IMR-90 (cell line): ENCODE measurements at regions not wholly inside any gene's neighbourhood (a gene's known extent, or its start where the extent isn't known, plus 50 kb on each side); places are given as distances from the start of the nearest gene placed in this dataset.

Experiments
- ATAC-seq: fragments of 200-7000 bp; cut with Tn5 transposase; 2 replicates; pipeline ENCODE4 v1.9.1; 2020; ENCODE audit warnings: low read depth, mild to moderate bottlenecking, moderate library complexity
- BruUV-seq: library from RNA; stranded (reverse); fragments of 400-500 nt; replicated peaks from 2 replicates; lab custom pipeline; 2021; lab: Mats Ljungman, UMichigan
- CTCF ChIA-PET: fragments of 300-600 bp; formaldehyde crosslinking; extraction: SDS; loops from one replicate; lab custom pipeline; 2021; ENCODE audit warnings: antibody characterized with exemption; lab: Yijun Ruan, JAX
- POLR2A ChIA-PET: fragments of 300-600 bp; sonication (Branson Sonifier 250); formaldehyde crosslinking; loops from one replicate; lab custom pipeline; 2022; ENCODE audit warnings: antibody characterized with exemption; ENCODE audit not compliant: unreplicated experiment; lab: Charles Lee
- DNase-seq: peaks from one replicate; pipeline ENCODE4 v3.0.0; 2013
- H2AFZ ChIP-seq: replicated peaks from 2 replicates; pipeline ENCODE3; 2013; ENCODE audit warnings: low read length, mild to moderate bottlenecking; ENCODE audit not compliant: poor library complexity
- H2AK5ac ChIP-seq: 2 replicates; pipeline ENCODE4 v1.6.1; 2013; ENCODE audit warnings: low read depth, low read length, inconsistent platforms
- H2AK9ac ChIP-seq: replicated peaks from 2 replicates; pipeline ENCODE3; 2013; ENCODE audit warnings: mild to moderate bottlenecking, low read depth, low read length, moderate library complexity; ENCODE audit not compliant: poor library complexity
- H2BK120ac ChIP-seq: 2 replicates; pipeline ENCODE4 v1.6.1; 2013; ENCODE audit warnings: low read depth, low read length, inconsistent platforms
- H2BK15ac ChIP-seq: 3 replicates; pipeline ENCODE4 v1.6.1; 2013; ENCODE audit warnings: low read depth, low read length, inconsistent platforms
- H2BK20ac ChIP-seq: 2 replicates; pipeline ENCODE4 v1.6.1; 2013; ENCODE audit warnings: low read depth, mild to moderate bottlenecking, inconsistent platforms, low read length, moderate library complexity
- H2BK5ac ChIP-seq: 2 replicates; pipeline ENCODE4 v1.6.1; 2013; ENCODE audit warnings: mild to moderate bottlenecking, low read depth, low read length, inconsistent platforms; ENCODE audit not compliant: poor library complexity, severe bottlenecking
- H3K14ac ChIP-seq: replicated peaks from 2 replicates; pipeline ENCODE4 v1.6.1; 2013; ENCODE audit warnings: low read depth, low read length, inconsistent platforms
- H3K18ac ChIP-seq: 2 replicates; pipeline ENCODE4 v1.6.1; 2013; ENCODE audit warnings: low read depth, low read length, control low read depth
- H3K23ac ChIP-seq: 2 replicates; pipeline ENCODE4 v1.6.1; 2013; ENCODE audit warnings: low read depth, low read length, inconsistent platforms
- H3K27ac ChIP-seq: 2 replicates; pipeline ENCODE4 v1.5.1; 2013; ENCODE audit warnings: mild to moderate bottlenecking, control low read depth, low read length; ENCODE audit not compliant: insufficient read depth
- H3K27me3 ChIP-seq: 2 replicates; pipeline ENCODE4 v1.6.1; 2013; ENCODE audit warnings: low read length; ENCODE audit not compliant: control insufficient read depth, insufficient read depth
- H3K36me3 ChIP-seq: 2 replicates; pipeline ENCODE4 v1.6.1; 2013; ENCODE audit warnings: low read length, mixed read lengths; ENCODE audit not compliant: control insufficient read depth, insufficient read depth
- H3K4ac ChIP-seq: 2 replicates; pipeline ENCODE4 v1.6.1; 2013; ENCODE audit warnings: low read depth, low read length, inconsistent platforms
- H3K4me1 ChIP-seq: 2 replicates; pipeline ENCODE4 v1.6.1; 2013; ENCODE audit warnings: low read length, mixed read lengths; ENCODE audit not compliant: control insufficient read depth, insufficient read depth
- H3K4me2 ChIP-seq: 2 replicates; pipeline ENCODE4 v1.6.1; 2013; ENCODE audit warnings: low read depth, mild to moderate bottlenecking, control low read depth, low read length, moderate library complexity
- H3K4me3 ChIP-seq: 2 replicates; pipeline ENCODE4 v1.5.1; 2013; ENCODE audit warnings: low read depth, mild to moderate bottlenecking, control low read depth, low read length, moderate library complexity; ENCODE audit not compliant: insufficient read depth
- H3K56ac ChIP-seq: 2 replicates; pipeline ENCODE4 v1.6.1; 2013; ENCODE audit warnings: low read length, inconsistent platforms; ENCODE audit not compliant: insufficient read depth; ENCODE audit errors: extremely low read depth
- H3K79me1 ChIP-seq, 2 experiments: 2 replicates each; pipeline ENCODE4 v1.6.1; 2013; ENCODE audit warnings: low read length in 2 of 2, inconsistent platforms in 1 of 2, low read depth in 1 of 2
- H3K9ac ChIP-seq: 2 replicates; pipeline ENCODE4 v1.6.1; 2013; ENCODE audit warnings: low read depth, low read length, control low read depth
- H3K9me1 ChIP-seq: 2 replicates; pipeline ENCODE4 v1.6.1; 2013; ENCODE audit warnings: low read length, inconsistent platforms; ENCODE audit not compliant: insufficient read depth
- H3K9me3 ChIP-seq: 2 replicates; pipeline ENCODE4 v1.6.1; 2013; ENCODE audit warnings: low read length; ENCODE audit not compliant: control insufficient read depth, insufficient read depth
- H4K20me1 ChIP-seq: 2 replicates; pipeline ENCODE4 v1.6.1; 2013; ENCODE audit warnings: low read length, inconsistent platforms; ENCODE audit not compliant: insufficient read depth
- H4K5ac ChIP-seq: 2 replicates; pipeline ENCODE4 v1.6.1; 2013; ENCODE audit warnings: mild to moderate bottlenecking, low read depth, low read length, control low read depth
- H4K8ac ChIP-seq, 2 experiments: 2 replicates each; pipeline ENCODE4 v1.6.1; 2013; ENCODE audit warnings: low read depth in 2 of 2, low read length in 2 of 2, control low read depth in 1 of 2, inconsistent platforms in 1 of 2
- H4K91ac ChIP-seq: 2 replicates; pipeline ENCODE4 v1.6.1; 2013; ENCODE audit warnings: low read depth, low read length, inconsistent platforms; ENCODE audit not compliant: insufficient read depth
- CHD1 ChIP-seq: IDR thresholded peaks from 2 replicates; pipeline ENCODE4 v1.6.1; 2012; ENCODE audit warnings: low read depth, low read length, improper control_type of control experiment
- CTCF ChIP-seq: conservative IDR thresholded peaks from 2 replicates; pipeline ENCODE4 v1.5.1; 2012; ENCODE audit warnings: mild to moderate bottlenecking, low read depth, low read length, improper control_type of control experiment
- FOS ChIP-seq: fragments of 150-350 bp; IDR thresholded peaks from 2 replicates; pipeline ENCODE4 v1.6.1; 2016; ENCODE audit warnings: low read depth, low read length
- MAZ ChIP-seq: IDR thresholded peaks from 2 replicates; pipeline ENCODE4 v1.6.1; 2012; ENCODE audit warnings: low read depth, mild to moderate bottlenecking, low read length, improper control_type of control experiment, moderate library complexity, borderline replicate concordance
- MXI1 ChIP-seq: IDR thresholded peaks from 2 replicates; pipeline ENCODE4 v1.6.1; 2012; ENCODE audit warnings: low read depth, mild to moderate bottlenecking, low read length, moderate library complexity, borderline replicate concordance
- NFE2L2 ChIP-seq: fragments of 150-350 bp; IDR thresholded peaks from 2 replicates; pipeline ENCODE4 v1.6.1; 2016; ENCODE audit warnings: low read depth, mild to moderate bottlenecking, low read length
- RFX5 ChIP-seq: IDR thresholded peaks from 2 replicates; pipeline ENCODE4 v1.8.0; 2012; ENCODE audit warnings: low read depth, mild to moderate bottlenecking, low read length, moderate library complexity
- SMC3 ChIP-seq: fragments of 150-350 bp; IDR thresholded peaks from 2 replicates; pipeline ENCODE4 v1.6.1; 2016; ENCODE audit warnings: low read depth, mild to moderate bottlenecking, antibody characterized with exemption, low read length, moderate library complexity
- USF2 ChIP-seq: fragments of 150-350 bp; IDR thresholded peaks from 2 replicates; pipeline ENCODE4 v1.6.1; 2017; ENCODE audit warnings: mild to moderate bottlenecking, antibody characterized with exemption, low read length, low read depth
- WGBS, 2 experiments: methylation state at CpG; one replicate each; pipeline versions ENCODE4 v1.1.5 to v1.1.7; 2013; ENCODE audit warnings: missing lambda C conversion rate in 2 of 2; ENCODE audit not compliant: insufficient read length in 1 of 2; ENCODE audit errors: extremely low coverage in 2 of 2; 5-methylcytosine and 5-hydroxymethylcytosine counted together
- dilution Hi-C: fragments of 300-500 bp; cut with HindIII; formaldehyde crosslinking; loops from one replicate; pipeline ENCODE4 v1.14.3; 2018; ENCODE audit warnings: low sequenced_read_pairs; ENCODE audit not compliant: unreplicated experiment
- in situ Hi-C: fragments of 300-500 bp; cut with MboI; formaldehyde crosslinking; loops from 3 replicates; pipeline ENCODE4 v1.14.3; 2019; ENCODE audit warnings: low sequenced_read_pairs, inconsistent platforms, mixed read lengths
- intact Hi-C: fragments of 100-400 bp; cut with micrococcal nuclease; formaldehyde crosslinking; loops from 2 replicates; pipeline ENCODE4 v1.10.0; 2022

- TF ChIP-seq USF2 (no peak), MAZ (no peak), SMC3 (no peak), RFX5 (no peak), CTCF (no peak), FOS (no peak), CHD1 (no peak), NFE2L2 (no peak), MXI1 (no peak)
- H3K36me3 ChIP-seq = no peaks in the 10 kb centered on the region
- no CpG with 5 or more reads among the region's 5 CpGs for WGBS, 2 experiments
- ChIA-PET POLR2A (interaction anchor here (0.6 kb wide), 1 partner anchor 160 kb away, joined by 4 read pairs; no protein-coding TSS in a partner anchor), CTCF (no interaction called here)
- H2AFZ ChIP-seq = no peak overlapping the region
- intact Hi-C loops (no loop called here), dilution Hi-C loops (no loop called here), in situ Hi-C loops (no loop called here)
- H3K27me3 ChIP-seq = no peaks in the 10 kb centered on the region
- H2AK5ac ChIP-seq = no peak overlapping the region
- no peak overlapping the region for H3K56ac ChIP-seq
- H2AK9ac ChIP-seq = no peak overlapping the region
- H3K9me1 ChIP-seq = no peaks in the 10 kb centered on the region
- no peaks in the 10 kb centered on the region for H4K20me1 ChIP-seq
- no peak overlapping the region for H2BK20ac ChIP-seq
- peak overlapping the region; percentile 31; the same call in 1 of the 2 replicates for H3K4me2 ChIP-seq
- H2BK15ac ChIP-seq = no peak overlapping the region
- H3K14ac ChIP-seq = 0 out of 2 replicates have a peak overlapping the region, but pooled peaks have one; percentile 8
- H3K23ac ChIP-seq = 0 out of 2 replicates have a peak overlapping the region, but pooled peaks have one; percentile 12
- H3K79me1 ChIP-seq = no peaks in the 10 kb centered on the region
- H3K9me3 ChIP-seq = no peaks in the 10 kb centered on the region
- H4K8ac ChIP-seq = no peak overlapping the region
- BruUV-seq = no TSS peak
- H3K9ac ChIP-seq = no peak overlapping the region
- H3K4ac ChIP-seq = no peak overlapping the region
- DNase-seq (no peak), ATAC-seq (no peak)
- no peak overlapping the region for H3K27ac ChIP-seq
- peak overlapping the region; percentile 16; the same call in 1 of the 2 replicates for H2BK120ac ChIP-seq
- no peak overlapping the region for H3K18ac ChIP-seq
- no peak overlapping the region for H4K91ac ChIP-seq
- no peak overlapping the region for H3K4me3 ChIP-seq
- H4K5ac ChIP-seq = no peak overlapping the region
- H3K4me1 ChIP-seq = peaks cover 8% of the 10 kb centered on the region
- H2BK5ac ChIP-seq = no peak overlapping the region
Measured at GRCh38 chrX:7269589-7269988, 121.6 kb upstream of the PUDP start.
